ENCODE measurements at regions not wholly inside any gene's neighbourhood (a gene's known extent, or its start where the extent isn't known, plus 50 kb on each side); places are given as distances from the start of the nearest gene placed in this dataset.

GRCh38 chr9:73011956-73012355, 59.1 kb upstream of the ALDH1A1 start:
- no peak for DNase-seq (ENCODE audit: low spot score)

DNA sequence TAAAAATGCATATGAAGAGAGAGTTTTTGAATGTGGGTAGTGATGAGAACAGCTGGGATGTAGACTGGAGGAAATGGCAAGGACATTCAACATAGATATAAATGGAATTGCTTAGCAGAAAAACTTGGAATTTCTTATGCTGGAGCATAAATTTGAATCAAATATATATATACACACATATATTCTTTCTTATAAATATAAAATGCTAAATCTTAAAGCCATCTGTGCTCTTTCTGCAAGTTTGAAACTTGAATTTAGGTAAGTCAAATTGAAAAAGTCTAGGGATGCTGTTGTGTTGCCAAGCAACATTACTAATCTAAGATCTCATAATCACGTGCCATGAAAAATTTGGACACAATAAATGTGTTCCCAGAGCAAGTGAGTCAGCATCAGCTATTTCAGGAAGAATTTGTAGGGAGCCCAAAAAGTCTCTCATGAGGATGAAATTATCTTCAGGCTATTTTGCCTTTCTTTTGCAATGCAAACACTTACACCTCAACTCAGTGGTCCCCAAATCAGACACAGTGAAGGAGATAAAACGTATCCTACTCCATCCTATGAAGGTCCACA, 58.4 kb upstream of the ALDH1A1 start:
- DNase-seq (ENCODE audit: low spot score) = no peak

DNA sequence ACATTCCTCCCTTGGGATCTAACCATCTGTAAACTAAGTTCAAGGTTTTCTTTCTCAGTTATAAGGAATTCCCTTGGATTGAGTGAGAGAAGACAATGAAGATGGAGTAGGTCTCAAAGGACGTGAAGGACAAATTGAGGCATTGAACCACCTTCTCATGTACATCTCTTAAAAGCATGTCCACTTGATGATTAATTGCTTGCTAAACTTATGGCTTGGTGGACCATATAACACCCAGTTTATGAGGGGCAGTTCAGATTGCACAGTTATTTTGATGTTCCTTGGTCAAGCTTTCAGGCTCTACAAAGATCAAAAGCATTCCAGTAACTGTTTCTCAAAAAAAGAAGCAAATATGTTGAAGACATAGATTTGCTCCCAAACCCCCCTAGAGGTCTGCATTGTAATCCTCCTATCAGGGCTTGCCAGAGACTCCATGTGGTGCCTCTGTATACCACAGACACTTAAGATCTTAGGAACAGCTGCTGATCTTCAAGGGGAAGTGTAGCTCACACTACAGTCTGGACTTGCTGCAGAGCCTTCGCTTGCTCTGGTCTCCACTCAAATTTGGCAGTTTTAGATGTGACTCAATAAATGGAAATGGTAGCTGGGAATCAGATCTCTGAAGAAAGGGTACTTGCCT, 56.9 kb upstream of the ALDH1A1 start:
- no peak for DNase-seq (ENCODE audit: low spot score)

DNA sequence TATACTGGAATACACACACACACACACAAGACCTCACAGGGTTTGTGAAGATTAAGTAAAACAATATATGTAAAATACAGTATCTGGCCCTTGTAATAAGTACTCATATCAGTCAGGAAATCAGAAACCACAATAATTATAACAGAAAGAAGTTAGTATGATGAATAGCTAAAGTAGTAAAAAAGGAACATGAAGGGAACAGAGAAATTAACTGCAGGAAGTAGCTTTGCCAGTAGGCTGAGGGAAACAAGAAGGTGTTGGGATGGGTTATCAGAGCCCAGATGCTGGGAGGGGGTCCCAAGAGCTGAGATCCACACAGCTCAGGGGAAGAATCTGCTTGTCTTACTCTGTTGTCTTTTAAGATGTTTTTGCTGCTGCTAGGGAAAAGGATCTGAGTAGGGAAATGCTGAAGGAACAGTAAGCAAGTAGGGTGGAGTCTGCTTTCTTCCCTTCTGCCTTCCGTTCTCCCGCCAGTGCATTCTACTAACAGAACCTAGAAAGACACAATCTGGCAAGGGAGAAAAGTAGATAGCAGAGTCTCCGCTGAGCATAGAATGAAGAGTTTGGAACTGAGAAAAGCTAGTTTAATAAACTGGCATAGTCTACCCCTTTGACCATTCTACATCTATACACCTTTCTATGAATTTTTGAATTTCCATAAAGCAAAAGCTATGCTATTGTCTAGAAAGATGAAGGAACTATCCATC, 55.3 kb upstream of the ALDH1A1 start:
- no peak for DNase-seq (ENCODE audit: low spot score)

DNA sequence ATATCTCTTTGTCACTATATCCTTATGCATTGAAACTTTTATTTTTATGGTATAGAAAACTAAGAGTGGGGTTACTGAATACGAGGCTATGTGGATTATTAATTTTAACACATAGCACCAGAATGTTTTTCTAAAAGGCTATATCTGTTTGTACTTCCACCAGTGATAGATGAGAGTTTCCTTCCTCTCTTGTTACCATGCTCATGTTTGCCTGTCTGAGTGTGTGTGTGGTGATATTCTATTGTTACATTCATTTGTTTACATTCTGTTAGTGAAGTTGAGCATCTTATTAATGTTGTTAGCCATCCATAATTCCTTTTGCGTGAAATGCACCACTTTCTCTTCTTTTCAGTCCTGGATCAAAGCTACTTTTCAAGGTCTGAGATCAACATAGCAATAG, 54.1 kb upstream of the ALDH1A1 start:
- DNase-seq (ENCODE audit: low spot score) = no peak

Data from CD4-positive, alpha-beta T cell treated with Interleukin-6 at 100 ng/mL for 8 hours (primary cell).